Spleen (tissue), 11 donors: ENCODE measurements at regions not wholly inside any gene's neighbourhood (a gene's known extent, or its start where the extent isn't known, plus 50 kb on each side); places are given as distances from the start of the nearest gene placed in this dataset.

Experiments used
- DNase-seq: peaks from one replicate; pipeline ENCODE4 v3.0.0-alpha.2; 2020
- H3K27ac ChIP-seq, 8 donors: fragments of 200-600 bp; sonication (generic) in 7 of 8; 1 replicate in 4 of 8; 2 replicates in 4 of 8; pipeline versions ENCODE4 v1.5.0 to v1.8.0; 2016 to 2021; ENCODE audit warnings: inconsistent platforms in 4 of 8, mild to moderate bottlenecking in 4 of 8, moderate library complexity in 1 of 8
- H3K27me3 ChIP-seq, 7 donors: fragments of 200-600 bp; sonication (generic) in 6 of 7; replicated peaks in 1 of 7; 1 replicate in 4 of 7; 2 replicates in 3 of 7; pipeline versions ENCODE4 v1.5.0 to v1.8.0; 2016 to 2021; ENCODE audit warnings: inconsistent platforms in 3 of 7, mild to moderate bottlenecking in 1 of 7
- H3K36me3 ChIP-seq, 6 donors: fragments of 200-600 bp; sonication (generic) in 5 of 6; 1 replicate in 4 of 6; 2 replicates in 2 of 6; pipeline versions ENCODE4 v1.5.0 to v1.8.0; 2016 to 2021; ENCODE audit warnings: inconsistent platforms in 2 of 6
- H3K4me1 ChIP-seq, 6 donors: fragments of 200-600 bp; sonication (generic) in 5 of 6; 1 replicate in 3 of 6; 2 replicates in 3 of 6; pipeline versions ENCODE4 v1.5.0 to v1.8.0; 2016 to 2021; ENCODE audit warnings: inconsistent platforms in 3 of 6
- H3K4me3 ChIP-seq, 8 donors: fragments of 200-600 bp; sonication (generic) in 7 of 8; 1 replicate in 4 of 8; 2 replicates in 4 of 8; pipeline versions ENCODE4 v1.5.0 to v1.8.0; 2016 to 2021; ENCODE audit warnings: inconsistent platforms in 4 of 8, mild to moderate bottlenecking in 4 of 8, moderate library complexity in 2 of 8
- H3K9me3 ChIP-seq, 8 donors: fragments of 200-600 bp; sonication (generic) in 7 of 8; 1 replicate in 4 of 8; 2 replicates in 4 of 8; pipeline versions ENCODE4 v1.5.0 to v1.8.0; 2016 to 2021; ENCODE audit warnings: inconsistent platforms in 4 of 8
- POLR2A ChIP-seq, 3 donors: fragments of 450-650 bp; IDR thresholded peaks; one replicate each; pipeline ENCODE4 v1.5.1; 2017; ENCODE audit warnings: antibody characterized with exemption in 3 of 3, mild to moderate bottlenecking in 1 of 3
- POLR2AphosphoS5 ChIP-seq, 3 donors: sonication (generic); formaldehyde crosslinking; IDR thresholded peaks; one replicate each; pipeline ENCODE4 v1.5.1; 2017; ENCODE audit warnings: antibody characterized with exemption in 3 of 3
- WGBS, 5 donors: extraction: QIAGEN DNeasy Blood & Tissue Kit in 3 of 5; methylation state at CpG; one replicate each; pipeline versions ENCODE4 v1.1.5 to v1.1.7; 2013 to 2018; 5-methylcytosine and 5-hydroxymethylcytosine counted together
- intact Hi-C: fragments of 100-400 bp; cut with DNase I; formaldehyde crosslinking; loops from one replicate; pipeline ENCODE4 v1.15.0; 2023; ENCODE audit warnings: low total_unique reads
- TF ChIP-seq, protein P1 (sequence below), 11 experiments: fragments of 200-600 bp in 7 of 11; fragments of 450-650 bp in 4 of 11; sonication (generic) in 4 of 11; IDR thresholded peaks in 8 of 11; conservative IDR thresholded peaks in 3 of 11; 1 replicate in 7 of 11; 2 replicates in 4 of 11; pipeline versions ENCODE4 v1.4.0 to v1.8.0; 2016 to 2021; ENCODE audit warnings: antibody characterized with exemption in 11 of 11, inconsistent platforms in 4 of 11, mild to moderate bottlenecking in 1 of 11
- donor health status: healthy with polysubstance abuse.
- donor health status: DM: no; HTN: no; CAD: no; lungs with moderate emphysema.
- donor health status: DM: no; HTN: no; CAD: no.
- donor health status: Bipolar disorder and iron deficiency.
- donor health status: healthy.
- donor health status: DM: no; HTN: no; CAD: no.
- donor health status: DM: yes; HTN: yes; CAD: no.

DNA sequence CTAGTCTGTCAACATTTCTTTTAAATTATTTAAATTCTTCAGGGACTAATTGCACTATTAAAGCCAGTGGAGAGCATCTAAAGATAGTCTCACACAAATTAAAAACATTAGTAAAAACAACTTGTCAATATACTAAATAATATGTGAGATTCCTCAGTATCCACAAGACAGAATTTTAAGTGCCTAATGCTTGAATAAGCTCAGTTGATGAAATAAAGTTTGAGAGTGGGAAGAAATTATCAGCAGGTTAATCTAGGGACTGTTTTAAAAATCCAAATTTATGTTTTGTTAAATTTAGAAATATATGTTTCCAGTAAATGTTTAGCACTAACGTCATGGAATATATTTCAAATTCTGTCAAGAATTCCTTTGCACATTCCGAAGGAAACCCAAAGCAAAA is 105.2 kb downstream of the SLC41A2 start:
- intact Hi-C loops = no loop called here
- WGBS, 5 donors = 85 to 93% (median 90%) methylated on average over 2 of the region's 2 CpGs
- Histone ChIP-seq H3K4me3 (no peak overlapping the region), H3K27me3 (no peaks in the 10 kb centered on the region), H3K27ac (no peak overlapping the region), H3K4me1 (no peaks in the 10 kb centered on the region), H3K9me3 (no peaks in the 10 kb centered on the region), H3K36me3 (no peaks in the 10 kb centered on the region)
- TF ChIP-seq POLR2A (IDR thresholded peaks at IDR 0.05) (no peak), POLR2AphosphoS5 (IDR thresholded peaks at IDR 0.05) (no peak)
- TF ChIP-seq, protein P1, sequence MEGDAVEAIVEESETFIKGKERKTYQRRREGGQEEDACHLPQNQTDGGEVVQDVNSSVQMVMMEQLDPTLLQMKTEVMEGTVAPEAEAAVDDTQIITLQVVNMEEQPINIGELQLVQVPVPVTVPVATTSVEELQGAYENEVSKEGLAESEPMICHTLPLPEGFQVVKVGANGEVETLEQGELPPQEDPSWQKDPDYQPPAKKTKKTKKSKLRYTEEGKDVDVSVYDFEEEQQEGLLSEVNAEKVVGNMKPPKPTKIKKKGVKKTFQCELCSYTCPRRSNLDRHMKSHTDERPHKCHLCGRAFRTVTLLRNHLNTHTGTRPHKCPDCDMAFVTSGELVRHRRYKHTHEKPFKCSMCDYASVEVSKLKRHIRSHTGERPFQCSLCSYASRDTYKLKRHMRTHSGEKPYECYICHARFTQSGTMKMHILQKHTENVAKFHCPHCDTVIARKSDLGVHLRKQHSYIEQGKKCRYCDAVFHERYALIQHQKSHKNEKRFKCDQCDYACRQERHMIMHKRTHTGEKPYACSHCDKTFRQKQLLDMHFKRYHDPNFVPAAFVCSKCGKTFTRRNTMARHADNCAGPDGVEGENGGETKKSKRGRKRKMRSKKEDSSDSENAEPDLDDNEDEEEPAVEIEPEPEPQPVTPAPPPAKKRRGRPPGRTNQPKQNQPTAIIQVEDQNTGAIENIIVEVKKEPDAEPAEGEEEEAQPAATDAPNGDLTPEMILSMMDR (IDR thresholded peaks at IDR 0.05 in 8 of 11, conservative IDR thresholded peaks at IDR 0.05 in 3 of 11) = no peak
- DNase-seq = no peak

DNA sequence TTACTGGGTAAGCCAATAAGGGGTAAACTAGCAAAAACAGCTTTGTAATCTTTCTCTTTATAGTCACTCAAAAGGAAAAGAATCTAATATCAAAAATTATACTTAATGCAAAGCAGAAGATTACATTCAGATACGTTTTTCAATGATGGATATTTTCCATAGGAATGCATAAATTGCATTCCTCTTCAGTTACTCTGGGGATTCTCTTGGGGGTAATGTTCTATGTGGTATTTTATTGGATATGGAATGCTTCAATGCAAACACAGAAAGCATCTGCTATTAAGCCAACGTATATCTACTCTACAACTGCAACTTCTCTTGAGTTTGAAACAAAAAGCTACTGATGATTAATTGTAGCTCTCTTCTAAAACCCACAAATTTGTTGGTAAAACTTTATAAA is 106.0 kb downstream of the SLC41A2 start:
- no peaks in the 10 kb centered on the region for H3K4me1 ChIP-seq
- no peaks in the 10 kb centered on the region for H3K27me3 ChIP-seq
- intact Hi-C loops = no loop called here
- H3K4me3 ChIP-seq = no peak overlapping the region
- H3K9me3 ChIP-seq = no peaks in the 10 kb centered on the region
- DNase-seq = no peak
- no peak overlapping the region for H3K27ac ChIP-seq
- no peaks in the 10 kb centered on the region for H3K36me3 ChIP-seq
- TF ChIP-seq POLR2AphosphoS5 (IDR thresholded peaks at IDR 0.05) = no peak
- TF ChIP-seq POLR2A (IDR thresholded peaks at IDR 0.05) = no peak
- TF ChIP-seq, protein P1 (IDR thresholded peaks at IDR 0.05 in 8 of 11, conservative IDR thresholded peaks at IDR 0.05 in 3 of 11) = no peak
- WGBS, 5 donors = 77 to 94% (median 85%) methylated on average over 2 of the region's 2 CpGs

DNA sequence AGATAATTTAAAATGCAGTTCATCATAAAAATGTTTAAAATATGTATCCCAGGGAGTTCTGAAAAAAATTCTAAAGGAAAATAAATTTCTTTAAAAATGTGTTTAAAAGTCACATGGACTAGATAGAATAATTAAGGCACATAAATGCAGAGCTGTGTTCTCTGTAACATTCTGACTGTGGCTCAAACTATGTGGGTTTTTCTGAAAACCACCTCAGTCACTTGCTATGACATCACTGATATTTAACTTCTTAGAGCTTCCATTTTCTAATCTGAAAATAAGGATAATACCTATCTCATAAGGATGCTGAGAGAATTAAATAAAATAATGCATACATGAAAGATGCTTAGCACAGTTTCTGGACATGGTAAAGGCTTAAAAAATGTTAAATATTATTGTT is 107.3 kb downstream of the SLC41A2 start:
- H3K9me3 ChIP-seq = no peaks in the 10 kb centered on the region
- no peaks in the 10 kb centered on the region for H3K36me3 ChIP-seq
- no peak for DNase-seq
- no peak for TF ChIP-seq POLR2A (IDR thresholded peaks at IDR 0.05)
- TF ChIP-seq, protein P1 (IDR thresholded peaks at IDR 0.05 in 8 of 11, conservative IDR thresholded peaks at IDR 0.05 in 3 of 11) = no peak
- no peak for TF ChIP-seq POLR2AphosphoS5 (IDR thresholded peaks at IDR 0.05)
- no peaks in the 10 kb centered on the region for H3K4me1 ChIP-seq
- no peak overlapping the region for H3K27ac ChIP-seq
- no peak overlapping the region for H3K4me3 ChIP-seq
- intact Hi-C loops = no loop called here
- no peaks in the 10 kb centered on the region for H3K27me3 ChIP-seq

DNA sequence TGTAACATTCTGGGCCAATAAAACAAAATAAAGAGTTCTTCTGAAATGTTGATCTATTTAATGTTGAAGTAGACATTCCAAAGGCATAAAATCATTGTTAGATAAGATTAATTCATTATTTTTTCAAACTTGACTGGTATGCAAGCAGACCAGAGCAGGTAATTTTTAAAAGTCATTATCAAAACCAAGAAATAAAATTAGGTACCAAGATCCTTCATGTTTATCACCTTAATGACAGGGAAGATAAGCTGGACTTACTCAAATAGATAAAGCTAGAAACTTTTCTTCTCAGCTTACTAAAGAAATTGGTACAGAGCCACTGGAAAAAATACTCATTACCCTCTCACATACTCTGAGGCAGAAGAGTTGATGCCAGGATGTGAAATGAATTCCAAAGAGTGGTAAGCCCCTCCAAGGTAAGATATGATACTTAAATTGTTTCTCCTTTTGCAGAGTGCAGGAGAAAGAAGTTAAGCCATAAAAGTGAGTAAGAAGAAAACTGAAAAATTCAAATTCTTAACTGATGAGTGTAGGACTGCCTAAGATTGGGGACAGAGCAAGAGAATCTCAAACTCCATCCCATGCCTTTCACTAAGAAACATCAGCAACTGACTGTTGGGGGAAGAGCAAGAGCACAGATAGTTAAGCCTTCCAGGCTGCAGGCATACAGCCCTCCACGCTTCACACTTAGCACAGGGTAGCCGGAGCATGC is 111.9 kb downstream of the SLC41A2 start:
- TF ChIP-seq, protein P1 (IDR thresholded peaks at IDR 0.05 in 8 of 11, conservative IDR thresholded peaks at IDR 0.05 in 3 of 11) = no peak
- TF ChIP-seq POLR2A (IDR thresholded peaks at IDR 0.05) (no peak), POLR2AphosphoS5 (IDR thresholded peaks at IDR 0.05) (no peak)
- no peaks in the 10 kb centered on the region for H3K9me3 ChIP-seq
- H3K36me3 ChIP-seq = no peaks in the 10 kb centered on the region
- 57 to 96% (median 88%) methylated on average over 2 of the region's 2 CpGs for WGBS, 5 donors
- no peak overlapping the region for H3K4me3 ChIP-seq
- DNase-seq = no peak
- no peak overlapping the region for H3K27ac ChIP-seq
- no peaks in the 10 kb centered on the region for H3K4me1 ChIP-seq
- intact Hi-C loops = no loop called here
- H3K27me3 ChIP-seq = no peaks in the 10 kb centered on the region
